NCI-H2227 treated with DMSO at 0.1 percent for 48 hours (cell line): ENCODE measurements at regions not wholly inside any gene's neighbourhood (a gene's known extent, or its start where the extent isn't known, plus 50 kb on each side); places are given as distances from the start of the nearest gene placed in this dataset.
"Not testable (repeated sequence)": the region's sequence is repeated elsewhere in the genome, so short reads cannot be mapped to it uniquely, and the experiment has no call there.

ENCODE experiments used
- DNase-seq: peaks from one replicate; lab custom pipeline; 2025; lab: John Stamatoyannopoulos, UW

DNA sequence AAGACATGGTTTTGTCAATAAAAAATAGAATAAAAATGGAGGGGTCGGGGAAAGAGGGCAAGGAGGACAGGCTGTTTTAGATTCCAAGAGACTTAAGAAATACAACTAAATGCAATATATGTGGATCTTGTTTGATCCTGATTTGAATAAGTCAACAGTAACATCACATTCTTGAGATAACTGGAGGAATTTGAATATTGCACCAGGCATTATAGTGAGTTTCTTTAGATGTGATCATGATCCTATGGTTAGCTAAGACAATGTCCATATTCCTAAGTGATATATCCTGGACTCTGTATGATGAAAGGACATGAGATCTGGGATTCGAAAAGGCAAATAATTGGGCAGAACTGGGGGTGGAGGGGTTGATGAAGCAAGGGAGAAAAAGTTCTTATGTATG lies 311.8 kb downstream of the PLPP3 start:
- no peak for DNase-seq

DNA sequence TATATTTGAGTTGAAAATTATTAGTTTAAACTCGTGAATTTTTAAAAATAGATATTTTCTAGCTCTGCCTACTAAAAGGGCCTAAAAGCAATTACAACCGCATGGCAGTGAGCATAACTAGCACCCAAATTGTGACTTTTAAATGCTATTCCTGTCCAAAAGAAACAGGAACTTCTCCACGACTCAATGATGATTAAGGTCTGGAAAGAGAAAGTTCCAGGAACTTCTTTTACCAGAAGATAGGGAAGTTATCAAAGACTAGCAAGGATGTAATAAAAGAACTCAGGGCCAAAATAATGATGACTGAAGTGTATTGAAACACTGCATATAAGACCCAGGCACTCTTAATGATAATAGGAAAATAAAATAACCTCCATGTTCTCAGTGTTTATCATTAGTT lies 313.0 kb downstream of the PLPP3 start:
- no peak for DNase-seq

- DNase-seq, result no peak
Measured at GRCh38 chr1:56265216-56265615, 314.1 kb downstream of the PLPP3 start.

DNA sequence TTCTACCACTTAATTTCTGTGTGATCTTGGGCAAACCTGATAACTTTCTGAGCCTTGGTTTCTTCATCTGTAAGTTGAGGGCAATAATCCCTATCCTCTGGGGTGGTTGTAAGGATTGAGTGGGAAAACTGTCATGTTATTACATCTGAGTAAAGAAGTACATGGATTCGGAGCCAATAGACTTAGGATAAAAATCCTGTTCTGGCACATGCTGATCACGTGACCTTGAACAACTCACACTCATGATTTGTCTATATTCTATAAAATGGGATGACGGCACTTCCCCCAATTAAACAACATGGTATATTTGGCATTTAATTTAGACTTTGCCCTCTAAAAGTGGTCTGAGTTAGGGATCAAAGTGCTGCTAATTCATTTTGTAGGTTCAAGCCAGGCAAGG lies 315.5 kb downstream of the PLPP3 start:
- no peak for DNase-seq

- no peak for DNase-seq
Measured at GRCh38 chr1:56258371-56258770, 321.0 kb downstream of the PLPP3 start.

- DNase-seq, result no peak
Measured at GRCh38 chr1:56257726-56258125, 321.6 kb downstream of the PLPP3 start.

GRCh38 chr1:56256153-56257000 lies 323.0 kb downstream of the PLPP3 start:
- DNase-seq, result no peak

DNA sequence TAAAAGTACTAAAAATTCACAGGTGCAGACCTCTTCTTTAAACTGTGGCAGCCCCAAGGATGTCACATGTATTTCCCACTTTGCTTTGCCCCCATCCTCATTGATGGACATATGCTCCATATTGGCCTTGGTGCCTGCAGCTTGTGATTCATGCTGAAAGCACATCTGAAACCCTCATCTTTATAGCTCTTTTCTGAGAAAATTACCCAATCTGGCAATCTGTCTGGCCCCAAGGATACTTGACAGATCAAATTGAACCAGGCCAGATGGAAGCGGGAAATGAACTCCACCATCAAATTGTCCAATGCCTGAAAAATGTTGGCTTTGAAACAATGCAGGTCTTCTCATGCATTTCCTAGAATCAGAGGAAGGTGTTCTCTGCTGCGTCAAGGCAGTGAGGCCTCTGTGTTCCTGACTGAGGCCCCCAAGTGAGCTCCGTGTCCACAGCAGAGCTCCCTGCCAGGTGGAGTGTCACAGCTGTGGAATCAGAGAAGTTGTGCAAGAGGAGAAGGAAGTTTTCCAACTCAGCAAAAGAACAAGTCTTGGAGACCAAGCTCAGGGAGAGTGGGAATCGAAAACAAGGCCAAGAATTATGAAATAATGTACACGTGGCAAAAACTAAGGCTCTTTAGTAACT lies 323.7 kb downstream of the PLPP3 start:
- no peak for DNase-seq

DNA sequence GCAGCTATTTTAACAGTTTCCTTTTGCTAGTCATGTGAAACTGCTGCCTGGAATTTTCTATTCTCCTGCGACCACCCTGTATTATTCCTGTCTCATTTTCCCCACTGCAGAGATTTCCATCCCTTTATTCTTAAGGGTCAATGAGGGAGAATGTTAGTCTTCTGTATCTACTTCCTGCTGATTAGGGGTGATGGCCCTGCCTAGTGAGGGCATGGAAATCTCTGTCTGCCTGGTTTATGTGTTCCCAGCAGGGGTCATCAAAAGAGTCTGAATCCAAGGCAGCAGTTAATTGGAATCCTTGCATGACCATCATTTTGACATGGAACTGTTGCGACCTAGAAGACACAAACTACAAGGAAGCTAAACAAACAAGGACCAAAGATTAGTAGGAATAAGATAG lies 325.2 kb downstream of the PLPP3 start:
- no peak for DNase-seq

DNA sequence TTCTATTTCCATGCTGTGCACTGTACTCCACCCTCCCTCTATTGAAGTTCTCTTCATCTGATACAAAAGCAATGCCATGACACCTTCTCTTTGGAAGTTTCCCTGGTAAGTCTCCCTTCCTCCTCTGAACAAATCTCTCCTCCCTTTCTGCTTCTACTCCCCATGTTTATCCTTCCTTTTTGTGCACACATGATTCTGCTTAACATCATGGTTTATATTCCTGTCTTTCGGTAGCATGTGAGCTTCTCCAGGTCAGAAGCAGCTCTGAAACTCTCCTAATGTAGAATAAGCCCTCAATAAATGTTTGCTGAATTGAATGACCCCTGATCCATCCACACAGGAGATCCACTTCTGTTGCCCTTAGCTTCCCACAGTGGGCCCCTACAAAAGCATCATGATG lies 328.6 kb downstream of the PLPP3 start:
- no peak for DNase-seq

GRCh38 chr1:56249234-56249633 lies 330.1 kb downstream of the PLPP3 start:
- no peak for DNase-seq

DNA sequence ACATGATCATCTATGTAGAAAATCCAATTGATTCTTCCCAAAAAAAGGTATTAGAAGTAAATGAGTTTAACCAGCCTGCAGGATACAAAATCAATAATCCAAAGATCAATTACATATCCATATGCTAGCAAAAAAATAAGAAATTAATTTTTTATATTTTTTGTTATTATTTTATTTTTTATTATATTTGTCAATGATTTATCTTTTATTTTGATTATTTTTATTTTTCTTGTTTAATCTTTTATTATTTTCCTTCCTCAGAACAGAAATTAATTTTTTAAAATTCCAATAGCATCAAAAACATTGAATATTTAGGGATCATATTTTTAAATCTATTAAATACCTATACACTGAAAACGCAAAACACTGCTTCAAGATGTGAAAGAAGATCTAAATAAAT lies 331.2 kb downstream of the PLPP3 start:
- DNase-seq, result no peak

GRCh38 chr1:56246726-56247125 lies 332.6 kb downstream of the PLPP3 start:
- DNase-seq, result not testable (repeated sequence)

GRCh38 chr1:56240400-56240799 lies 339.0 kb downstream of the PLPP3 start:
- no peak for DNase-seq

DNA sequence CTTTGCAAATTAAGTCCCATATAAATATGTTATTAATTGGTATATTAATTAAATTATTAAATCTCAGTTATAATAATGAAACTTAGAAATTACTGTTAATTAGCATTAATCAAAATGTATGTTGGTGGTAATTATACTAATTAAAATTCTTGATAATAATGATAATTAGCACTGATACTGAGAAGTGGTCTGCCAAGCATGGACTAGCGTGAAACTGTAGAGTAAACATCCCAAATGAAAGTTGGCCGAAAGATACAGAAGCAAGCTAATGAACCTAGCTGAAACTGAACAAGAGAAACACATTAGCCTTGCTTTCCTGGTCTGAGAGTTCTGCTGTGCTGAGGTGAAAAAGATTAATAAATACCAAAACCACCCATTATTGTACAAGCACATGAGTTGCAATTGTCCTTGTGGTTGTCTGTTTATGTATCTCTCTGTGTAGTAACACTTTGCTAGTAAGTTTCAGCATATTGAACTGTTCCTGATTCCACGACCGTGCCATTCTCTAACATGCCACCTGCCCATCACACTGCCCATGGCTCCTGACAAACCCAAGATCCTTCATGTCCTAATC lies 341.8 kb downstream of the PLPP3 start:
- DNase-seq, result no peak

GRCh38 chr1:56236688-56237087 lies 342.7 kb downstream of the PLPP3 start:
- no peak for DNase-seq

DNA sequence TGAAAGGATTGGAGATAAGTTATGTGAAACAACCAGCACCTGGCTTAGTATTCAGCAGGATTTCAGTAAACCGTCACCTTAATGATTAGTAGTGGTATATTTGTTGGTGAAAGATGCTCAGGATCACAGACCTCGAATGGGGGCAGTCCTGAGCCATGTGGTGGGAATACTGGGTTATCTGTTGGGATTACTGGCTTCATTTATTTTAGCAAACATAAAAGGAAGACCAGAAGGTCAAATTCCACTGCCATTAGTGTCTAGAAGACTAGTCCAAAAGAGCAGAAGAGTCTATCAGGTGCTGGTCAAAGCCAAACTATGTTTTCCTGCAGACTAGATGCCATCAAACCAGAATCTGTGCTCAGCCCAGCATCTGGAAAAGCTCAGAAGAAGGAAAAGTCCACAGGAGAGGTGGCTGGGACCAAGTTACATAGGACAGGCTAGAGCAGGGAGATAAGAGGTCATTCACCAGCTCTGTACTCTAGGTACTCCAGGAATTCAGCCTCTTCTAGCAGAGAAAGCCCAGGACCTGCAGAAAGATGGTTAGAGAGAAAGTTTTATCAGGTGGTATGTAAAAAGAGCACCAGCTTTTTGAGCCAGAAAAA lies 343.4 kb downstream of the PLPP3 start:
- DNase-seq, result no peak

DNA sequence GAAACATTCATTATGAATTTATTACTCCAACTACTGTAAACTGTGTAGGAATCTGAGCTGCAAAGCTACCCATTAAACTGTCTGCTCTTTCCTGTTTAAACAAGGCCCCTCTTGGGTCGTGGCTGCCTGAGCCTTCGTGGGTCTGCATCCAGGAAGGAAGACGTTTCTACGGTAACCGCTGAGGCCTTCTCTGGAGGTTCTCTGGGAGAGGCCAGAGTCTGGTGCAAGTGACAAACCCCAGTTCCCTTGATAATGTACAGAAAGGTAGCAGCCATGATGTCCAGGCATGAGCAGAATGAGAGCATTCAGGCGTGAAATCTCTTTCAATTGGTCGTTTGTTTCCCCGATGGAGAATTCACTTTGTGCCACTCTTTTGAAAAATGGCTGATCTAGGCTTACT lies 350.2 kb downstream of the PLPP3 start:
- no peak for DNase-seq

DNA sequence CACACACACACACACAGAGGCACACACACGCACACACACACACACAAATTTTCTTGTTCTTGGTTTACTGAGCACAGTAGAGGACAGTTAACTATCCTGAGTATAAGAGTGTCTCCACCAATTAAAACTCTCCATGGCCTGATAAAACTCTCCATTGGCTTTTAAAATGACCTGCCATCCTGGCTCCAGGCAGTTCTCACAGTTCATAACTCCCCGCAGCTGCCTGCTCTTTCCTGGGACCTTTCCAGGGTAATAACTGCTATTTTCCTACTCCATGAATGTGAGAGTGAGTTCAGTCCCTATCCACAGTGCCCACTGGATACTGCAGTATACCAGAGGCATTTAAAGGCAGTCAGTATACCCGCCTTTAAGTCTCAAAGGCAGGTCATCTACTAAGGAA lies 351.5 kb downstream of the PLPP3 start:
- DNase-seq, result no peak

- DNase-seq, result no peak
Measured at GRCh38 chr1:56227401-56227800, 352.0 kb downstream of the PLPP3 start.

DNA sequence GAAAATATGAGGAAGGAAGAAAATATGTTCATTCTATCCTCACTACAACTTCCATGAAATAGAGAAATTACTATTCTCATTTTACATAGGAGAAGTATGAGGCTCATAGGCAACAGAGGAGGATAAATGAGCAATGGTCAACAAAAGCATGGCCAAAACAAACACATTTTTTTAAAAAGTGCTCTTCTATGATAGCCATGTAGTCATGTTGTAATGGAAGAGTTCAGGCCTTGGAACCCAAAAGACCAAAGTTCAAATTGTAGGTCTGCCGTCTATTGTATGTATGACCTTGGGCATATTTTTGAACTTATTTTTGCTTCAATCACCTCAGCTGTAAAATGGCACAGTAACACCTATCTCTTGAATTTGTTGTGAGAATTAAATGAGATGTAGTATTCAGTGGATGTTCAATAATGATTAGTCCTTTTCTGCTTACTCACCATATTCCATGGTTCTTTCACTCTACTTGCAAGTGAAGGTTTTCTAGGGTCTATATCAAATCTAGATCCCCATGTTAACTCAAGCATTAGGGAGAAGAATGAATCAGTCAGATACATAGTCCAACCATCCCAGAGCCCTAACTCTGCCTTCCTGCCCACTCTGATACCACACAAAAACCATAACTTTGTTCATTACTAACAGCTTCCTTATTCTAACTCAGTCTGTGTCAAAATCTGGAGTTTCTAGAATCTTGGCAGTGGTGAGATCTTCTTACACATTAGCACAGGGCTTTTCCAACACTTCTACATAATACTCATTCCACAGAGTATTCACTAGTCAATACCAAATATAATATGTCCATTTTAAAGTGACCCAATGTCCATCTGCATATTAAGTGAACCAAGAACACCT lies 353.2 kb downstream of the PLPP3 start:
- DNase-seq, result no peak

GRCh38 chr1:56223968-56224367 lies 355.4 kb downstream of the PLPP3 start:
- no peak for DNase-seq
